NCI-H128 (cell line): ENCODE measurements at regions not wholly inside any gene's neighbourhood (a gene's known extent, or its start where the extent isn't known, plus 50 kb on each side); places are given as distances from the start of the nearest gene placed in this dataset.

ENCODE experiments used
- DNase-seq: peaks from one replicate; lab custom pipeline; 2025; ENCODE audit not compliant: unreplicated experiment; lab: John Stamatoyannopoulos, UW

- DNase-seq = no peak
Observed at GRCh38 chr20:58069796-58070663, 158.4 kb downstream of the ANKRD60 start.

DNA sequence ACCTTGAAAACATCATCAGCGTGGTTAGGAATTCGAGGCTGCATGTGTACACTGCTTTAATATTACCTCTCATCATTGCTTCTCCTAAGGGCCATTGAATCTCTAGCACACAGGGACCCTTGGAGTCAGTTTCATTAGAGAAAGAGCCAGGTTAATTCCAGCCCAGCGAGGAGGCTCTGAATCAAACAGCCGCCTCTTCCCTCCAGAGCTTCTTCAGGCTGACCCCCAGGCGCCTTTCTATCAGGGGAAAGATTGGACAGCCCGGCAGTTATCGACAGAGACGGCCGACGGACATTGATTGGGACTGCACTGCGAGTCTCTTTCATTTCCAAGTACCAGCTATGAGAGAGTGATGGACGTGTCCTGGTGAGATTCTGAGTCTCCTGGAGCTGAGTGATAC, 159.2 kb downstream of the ANKRD60 start:
- no peak for DNase-seq

DNA sequence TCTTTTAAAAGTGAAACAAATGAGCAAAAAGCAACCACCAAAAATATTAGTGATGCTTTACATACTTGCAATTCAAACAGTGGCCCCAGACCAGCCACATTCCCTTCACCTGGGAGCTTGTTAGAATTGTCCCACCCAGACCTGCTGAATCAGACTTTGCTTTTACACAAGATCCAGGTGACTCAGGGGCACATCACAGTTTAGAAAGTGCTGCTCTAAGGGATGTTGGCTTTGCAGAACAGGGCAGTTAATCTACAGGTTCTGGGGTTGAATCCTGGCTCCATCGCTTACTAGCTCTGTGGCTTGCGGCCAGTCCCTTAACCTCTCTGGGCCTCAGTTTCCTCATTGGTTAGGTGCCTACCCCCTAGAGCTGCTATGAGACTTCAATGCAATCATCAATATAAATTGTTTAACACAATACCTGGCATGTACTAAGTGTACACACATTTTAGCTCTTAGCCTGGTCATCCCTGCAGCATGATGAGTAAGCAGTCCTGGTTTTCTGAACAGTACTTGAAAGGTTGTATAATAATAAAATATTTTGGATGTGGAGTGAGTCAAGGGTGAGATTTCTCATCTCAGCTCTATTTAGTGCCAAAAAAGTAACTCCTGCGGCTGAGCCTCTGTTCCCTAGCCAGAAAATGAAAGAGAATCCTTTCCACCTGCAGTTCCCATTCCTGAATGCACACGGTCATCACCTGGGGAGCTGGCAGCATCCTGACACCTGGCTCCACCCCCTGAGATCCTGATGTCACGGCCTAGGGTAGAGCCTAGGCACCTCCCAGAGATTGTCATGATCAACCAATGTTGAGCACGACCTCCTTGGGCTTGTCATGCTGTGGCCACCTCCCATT, 162.7 kb downstream of the ANKRD60 start:
- DNase-seq = no peak

DNA sequence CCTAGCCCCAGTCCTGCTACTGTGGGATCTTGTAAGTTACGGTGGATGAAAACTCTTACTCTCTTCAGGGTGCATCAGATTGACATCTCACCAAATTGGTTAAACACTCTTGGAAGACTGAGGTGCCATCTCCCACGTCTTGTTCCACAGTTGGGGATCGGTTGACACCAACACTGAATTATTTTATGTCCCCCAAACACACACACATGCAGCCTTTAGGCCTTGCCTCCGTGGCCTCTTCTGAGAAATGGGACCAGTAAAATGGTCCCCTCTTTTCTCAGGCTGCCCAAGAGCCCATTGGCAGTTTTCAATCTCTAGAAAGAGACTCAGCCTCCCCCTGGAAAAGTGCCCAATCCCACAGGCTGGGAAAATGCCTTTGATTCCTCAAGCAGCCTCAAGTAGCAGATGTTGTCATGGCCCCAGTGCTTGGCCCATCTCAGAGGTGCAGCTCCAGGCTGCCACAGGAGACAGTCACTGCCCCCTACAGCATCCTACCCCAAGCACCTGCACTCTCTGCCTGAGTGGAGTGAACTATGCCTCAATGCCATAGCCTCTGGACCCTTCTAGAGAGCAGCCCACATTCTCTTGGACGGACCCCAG, 163.9 kb downstream of the ANKRD60 start:
- no peak for DNase-seq

GRCh38 chr20:58059260-58059544, 169.3 kb downstream of the ANKRD60 start:
- DNase-seq = no peak

DNA sequence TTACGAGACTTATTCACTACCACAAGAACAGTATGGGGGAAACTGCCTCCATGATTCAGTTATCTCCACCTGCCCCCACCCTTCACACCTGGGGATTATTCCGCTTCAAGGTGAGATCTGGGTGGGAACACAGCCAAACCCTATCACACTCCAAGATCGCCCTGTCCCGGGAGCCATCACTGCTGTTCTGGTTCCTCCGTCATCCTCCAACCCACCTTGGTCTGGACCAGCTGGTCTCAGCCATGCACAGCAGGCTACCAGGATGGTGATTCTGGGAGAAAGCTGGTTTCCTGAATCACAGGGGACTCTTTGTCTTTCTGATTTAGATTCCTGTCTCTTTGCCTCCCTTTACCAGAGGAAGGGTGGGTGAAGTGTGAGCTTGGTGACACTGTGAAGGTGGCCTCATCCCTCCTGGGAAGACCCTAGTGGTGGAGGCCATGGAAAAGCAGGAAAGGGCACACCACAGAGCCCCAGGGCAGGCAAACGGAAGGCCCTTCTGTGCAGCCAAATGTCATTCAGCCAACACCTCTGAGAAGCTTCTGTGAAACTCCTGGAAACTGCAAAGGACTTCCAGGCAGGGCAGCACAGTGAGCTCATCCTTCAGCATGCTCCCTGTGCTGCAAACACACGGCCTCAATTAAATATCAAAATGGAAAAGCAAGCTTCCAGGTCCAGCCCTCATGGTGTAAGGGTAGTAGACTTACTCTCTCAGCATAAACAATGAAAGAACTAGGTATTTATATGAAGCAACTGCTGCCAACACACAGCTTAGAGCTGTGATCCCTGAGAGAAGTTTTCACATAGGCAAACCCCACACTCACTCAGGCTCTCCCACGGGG, 169.8 kb downstream of the ANKRD60 start:
- DNase-seq = no peak

GRCh38 chr20:58056921-58057686, 171.3 kb downstream of the ANKRD60 start:
- no peak for DNase-seq

- DNase-seq = no peak
Observed at GRCh38 chr20:58056021-58056591, 172.3 kb downstream of the ANKRD60 start.

DNA sequence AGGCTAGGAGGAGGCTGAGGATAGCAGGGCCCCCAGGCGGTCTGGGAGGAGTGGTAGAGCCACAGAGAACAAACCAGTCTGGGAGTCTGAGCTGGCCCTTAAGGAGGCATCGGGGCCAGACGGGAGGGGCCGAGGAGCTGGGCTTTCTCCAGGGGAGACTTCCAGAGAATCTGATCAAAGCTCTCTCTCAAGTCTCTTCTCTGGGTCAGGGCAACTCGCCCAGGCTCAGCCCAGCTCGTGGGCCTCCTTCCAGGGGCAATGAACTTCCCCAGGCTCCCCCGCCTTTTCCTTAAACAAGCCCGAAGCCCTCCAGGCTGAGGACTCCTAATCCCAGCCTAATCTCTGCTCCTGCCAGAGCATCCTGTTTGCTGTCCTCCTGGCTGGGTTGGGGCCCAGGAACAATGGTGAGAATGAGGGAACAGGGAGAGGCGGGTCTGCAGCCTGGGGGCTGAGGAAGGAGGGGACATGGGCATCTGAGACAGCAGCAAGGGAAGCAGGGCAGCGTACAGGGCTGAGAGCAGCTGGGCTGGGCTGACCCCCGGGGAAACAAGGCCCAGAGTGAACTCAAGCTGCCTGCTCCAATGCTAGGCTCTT, 173.6 kb downstream of the ANKRD60 start:
- no peak for DNase-seq

GRCh38 chr20:58054082-58054779, 174.2 kb downstream of the ANKRD60 start:
- DNase-seq = no peak

DNA sequence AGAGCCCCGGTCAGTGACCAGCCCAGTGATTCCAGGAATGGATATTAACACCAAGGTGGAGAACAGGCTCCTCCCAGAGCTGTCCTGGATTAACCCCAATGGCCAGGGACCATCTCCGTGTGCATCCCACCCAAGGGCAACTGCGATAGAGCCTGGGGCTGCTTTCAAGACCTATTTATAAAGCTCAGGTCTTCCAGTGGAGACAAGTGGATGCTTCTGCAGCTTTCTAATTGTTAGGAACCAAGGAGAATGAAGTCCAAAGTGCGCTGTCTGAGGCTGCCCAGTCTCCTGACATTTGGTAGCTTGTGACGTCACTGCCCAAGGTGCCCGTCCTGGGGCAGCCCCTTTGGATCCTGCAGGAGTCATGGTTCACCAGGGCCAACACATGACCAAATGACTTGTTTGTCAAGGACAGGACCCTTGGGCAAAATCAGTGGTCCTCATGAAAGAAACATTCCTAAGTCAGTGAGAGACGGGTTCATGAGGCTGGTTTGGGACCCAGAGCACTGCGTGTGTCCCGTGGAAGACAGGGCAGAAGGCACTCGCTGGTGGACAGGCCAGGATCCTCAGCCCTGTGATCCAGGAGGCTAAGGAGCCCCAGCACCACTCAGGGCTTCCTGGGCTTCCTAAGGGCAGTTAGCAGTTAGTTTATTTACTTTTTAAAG, 174.9 kb downstream of the ANKRD60 start:
- no peak for DNase-seq

DNA sequence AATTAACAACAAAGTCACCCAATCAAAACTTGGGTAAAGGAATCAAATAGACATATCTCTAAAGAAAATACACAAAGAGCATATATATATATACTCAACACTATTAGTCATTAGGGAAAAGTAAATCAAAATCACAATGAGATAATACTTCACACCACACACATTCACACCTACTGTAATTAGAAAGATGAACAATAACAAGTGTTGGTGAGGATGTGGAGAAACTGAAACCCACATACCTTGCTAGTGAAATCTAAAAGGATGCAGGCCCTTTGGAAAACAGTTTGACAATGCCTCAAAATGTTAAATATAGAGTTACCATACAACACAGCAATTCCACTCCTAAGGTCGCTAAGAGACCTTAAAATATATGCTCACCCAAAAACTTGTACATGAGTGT, 177.1 kb downstream of the ANKRD60 start:
- DNase-seq = no peak

DNA sequence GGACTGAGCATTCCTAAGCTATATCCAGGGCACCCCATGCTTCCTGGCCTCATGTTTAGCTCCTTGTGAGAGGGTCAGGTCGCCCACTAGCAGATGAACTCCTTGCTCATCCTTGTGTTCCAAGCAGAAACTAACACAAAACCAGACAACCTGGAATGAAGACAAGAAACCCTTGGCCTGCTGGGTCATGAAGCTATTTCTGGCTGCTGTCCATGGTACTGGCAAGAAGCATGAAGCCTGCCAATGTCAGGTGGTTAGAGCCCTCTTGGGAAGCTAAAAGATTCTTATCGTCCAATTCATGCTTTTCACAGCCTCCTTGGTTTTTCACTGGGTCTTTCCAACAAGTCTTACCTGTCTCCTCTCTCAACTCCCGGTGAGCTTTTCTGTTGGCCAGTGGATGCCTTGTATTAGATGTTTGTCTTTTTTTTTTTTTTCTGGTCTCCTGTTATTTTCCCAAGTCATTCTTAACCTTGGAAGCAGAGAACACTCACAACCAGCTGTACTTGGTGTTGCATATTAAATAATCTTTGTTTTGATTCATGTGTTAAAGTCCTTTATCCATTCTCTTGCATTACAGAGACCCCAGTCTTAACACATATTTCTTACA, 180.3 kb downstream of the ANKRD60 start:
- no peak for DNase-seq

GRCh38 chr20:58046311-58046710, 182.1 kb downstream of the ANKRD60 start:
- DNase-seq = no peak

DNA sequence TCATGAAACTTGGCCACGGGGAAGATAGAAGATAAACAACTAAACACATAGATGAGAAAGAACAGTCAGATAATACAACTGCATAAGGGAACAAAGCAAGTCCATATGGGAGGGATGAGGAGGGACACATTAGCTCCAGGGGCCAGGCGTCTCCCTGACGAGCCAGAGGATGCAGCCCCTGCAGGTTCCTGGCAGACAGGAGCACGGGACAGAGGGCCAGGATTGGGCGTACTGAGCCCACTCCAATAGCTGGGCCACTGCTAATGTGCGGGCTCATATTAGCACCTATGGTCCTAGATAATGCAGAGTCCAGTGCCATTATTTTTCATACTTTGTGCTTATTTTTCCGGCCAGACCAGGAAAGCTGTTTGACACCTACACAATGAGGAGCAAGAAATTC, 182.9 kb downstream of the ANKRD60 start:
- no peak for DNase-seq

- DNase-seq = no peak
Observed at GRCh38 chr20:58044931-58045555, 183.4 kb downstream of the ANKRD60 start.

- no peak for DNase-seq
Observed at GRCh38 chr20:58044286-58044685, 184.2 kb downstream of the ANKRD60 start.
